Right atrium auricular region (tissue), 2 donors: ENCODE measurements at regions not wholly inside any gene's neighbourhood (a gene's known extent, or its start where the extent isn't known, plus 50 kb on each side); places are given as distances from the start of the nearest gene placed in this dataset.

ENCODE experiments used
- DNase-seq: peaks from one replicate; pipeline ENCODE4 v3.0.0-alpha.2; 2019; ENCODE audit warnings: low spot score
- H3K27ac ChIP-seq, 2 donors: fragments of 200-600 bp; sonication (generic); 1 replicate in 1 of 2; 2 replicates in 1 of 2; pipeline ENCODE4 v1.5.1; 2016 to 2019
- H3K27me3 ChIP-seq, 2 donors: fragments of 200-600 bp; sonication (generic); one replicate each; pipeline versions ENCODE4 v1.5.1 to v1.6.0; 2017 to 2019
- H3K36me3 ChIP-seq: fragments of 200-600 bp; sonication (generic); one replicate; pipeline ENCODE4 v1.5.1; 2016
- H3K4me1 ChIP-seq, 2 donors: fragments of 200-600 bp; sonication (generic); one replicate each; pipeline versions ENCODE4 v1.5.1 to v1.6.0; 2017 to 2019
- H3K4me3 ChIP-seq, 2 donors: fragments of 200-600 bp; sonication (generic); 1 replicate in 1 of 2; 2 replicates in 1 of 2; pipeline ENCODE4 v1.5.1; 2017 to 2019; ENCODE audit warnings: mild to moderate bottlenecking in 1 of 2, moderate library complexity in 1 of 2
- H3K9me3 ChIP-seq, 2 donors: fragments of 200-600 bp; sonication (generic); one replicate each; pipeline ENCODE4 v1.5.1; 2019
- CTCF ChIP-seq, 2 donors: fragments of 200-600 bp; sonication (generic); IDR thresholded peaks; one replicate each; pipeline ENCODE4 v1.5.1; 2019; ENCODE audit warnings: antibody characterized with exemption in 2 of 2

GRCh38 chr9:30944741-30945280, 1439.6 kb upstream of the ACO1 start:
- no peaks in the 10 kb centered on the region for H3K27me3 ChIP-seq
- TF ChIP-seq CTCF (IDR thresholded peaks at IDR 0.05), result no peak
- H3K36me3 ChIP-seq, result no peaks in the 10 kb centered on the region
- no peak for DNase-seq
- no peak overlapping the region for H3K4me3 ChIP-seq
- H3K27ac ChIP-seq, result no peak overlapping the region
- H3K4me1 ChIP-seq, result no peaks in the 10 kb centered on the region
- peaks cover 0 to 9% of the 10 kb centered on the region in 2 donors for H3K9me3 ChIP-seq

- DNase-seq, result no peak
- TF ChIP-seq CTCF (IDR thresholded peaks at IDR 0.05), result no peak
- H3K27ac ChIP-seq, result no peak overlapping the region
- no peak overlapping the region for H3K4me3 ChIP-seq
- peaks cover 0 to 9% of the 10 kb centered on the region in 2 donors for H3K9me3 ChIP-seq
- no peaks in the 10 kb centered on the region for H3K36me3 ChIP-seq
- no peaks in the 10 kb centered on the region for H3K27me3 ChIP-seq
- H3K4me1 ChIP-seq, result no peaks in the 10 kb centered on the region
Measured at GRCh38 chr9:30964332-30964731, 1420.1 kb upstream of the ACO1 start.

- H3K4me3 ChIP-seq, result no peak overlapping the region
- no peak for DNase-seq
- TF ChIP-seq CTCF (IDR thresholded peaks at IDR 0.05), result no peak
- H3K27ac ChIP-seq, result no peak overlapping the region
- no peaks in the 10 kb centered on the region for H3K36me3 ChIP-seq
- no peaks in the 10 kb centered on the region for H3K4me1 ChIP-seq
- no peaks in the 10 kb centered on the region for H3K27me3 ChIP-seq
- peaks cover 0 to 9% of the 10 kb centered on the region in 2 donors for H3K9me3 ChIP-seq
Measured at GRCh38 chr9:30967476-30967875, 1417.0 kb upstream of the ACO1 start.

GRCh38 chr9:30970186-30970585, 1414.3 kb upstream of the ACO1 start:
- Histone ChIP-seq H3K4me1 (no peaks in the 10 kb centered on the region), H3K27me3 (no peaks in the 10 kb centered on the region), H3K36me3 (no peaks in the 10 kb centered on the region), H3K4me3 (no peak overlapping the region), H3K27ac (no peak overlapping the region), H3K9me3 (peaks cover 0 to under 1% of the 10 kb centered on the region in 2 donors)
- no peak for DNase-seq
- no peak for TF ChIP-seq CTCF (IDR thresholded peaks at IDR 0.05)

GRCh38 chr9:30970812-30971211, 1413.6 kb upstream of the ACO1 start:
- Histone ChIP-seq H3K9me3 (no peaks in the 10 kb centered on the region), H3K36me3 (no peaks in the 10 kb centered on the region), H3K4me3 (no peak overlapping the region), H3K4me1 (no peaks in the 10 kb centered on the region), H3K27ac (no peak overlapping the region), H3K27me3 (no peaks in the 10 kb centered on the region)
- TF ChIP-seq CTCF (IDR thresholded peaks at IDR 0.05), result no peak
- DNase-seq, result no peak

- Histone ChIP-seq H3K4me1 (no peaks in the 10 kb centered on the region), H3K36me3 (no peaks in the 10 kb centered on the region), H3K27ac (no peak overlapping the region), H3K9me3 (no peaks in the 10 kb centered on the region), H3K4me3 (no peak overlapping the region), H3K27me3 (no peaks in the 10 kb centered on the region)
- no peak for DNase-seq
- TF ChIP-seq CTCF (IDR thresholded peaks at IDR 0.05), result no peak
Measured at GRCh38 chr9:30972654-30973053, 1411.8 kb upstream of the ACO1 start.
